ENCODE measurements at regions not wholly inside any gene's neighbourhood (a gene's known extent, or its start where the extent isn't known, plus 50 kb on each side); places are given as distances from the start of the nearest gene placed in this dataset.
A peak's percentile ranks its signal among the peaks of the same experiment; 100 is the strongest.
"Not testable (repeated sequence)": the region's sequence is repeated elsewhere in the genome, so short reads cannot be mapped to it uniquely, and the experiment has no call there.

DNA sequence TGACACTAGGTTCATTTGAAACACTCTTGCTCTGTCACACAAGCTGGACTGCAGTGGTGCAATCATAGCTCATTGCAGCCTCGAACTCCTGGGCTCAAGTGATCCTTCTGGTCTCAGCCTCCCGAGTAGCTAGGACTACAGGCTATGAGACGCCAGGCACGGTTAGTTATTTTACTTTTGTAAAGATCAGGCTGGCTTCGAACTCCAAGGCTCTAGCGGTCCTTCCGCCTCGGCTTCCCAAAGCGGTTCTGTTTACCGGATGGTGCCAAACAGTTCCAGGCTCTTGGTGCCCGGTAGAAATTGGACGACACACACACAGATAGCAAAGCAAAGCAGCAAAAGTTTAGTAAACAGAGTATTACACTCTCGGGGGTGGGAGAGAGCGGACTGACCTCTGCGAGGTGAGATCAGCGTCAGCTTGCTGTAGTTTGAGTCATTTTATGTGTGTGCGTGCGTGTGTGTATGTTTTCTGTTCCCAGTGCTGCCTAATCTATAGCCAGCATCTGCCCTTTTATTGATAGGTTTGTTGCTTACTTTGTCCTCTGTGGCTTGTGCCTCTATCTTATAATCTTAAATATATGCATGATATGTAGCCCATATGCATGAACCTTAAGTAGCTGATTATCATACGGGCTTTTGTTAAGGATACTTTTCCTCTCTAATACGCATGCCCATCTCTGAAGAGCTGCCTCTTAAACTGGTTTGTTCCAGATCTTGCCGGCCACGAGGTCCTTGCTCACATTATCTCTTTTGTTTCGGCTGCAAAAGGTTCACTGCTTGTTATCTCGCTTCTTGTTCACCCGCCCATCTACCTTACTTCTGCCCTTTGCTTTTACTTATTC is 75.2 kb downstream of the OR2B2 start:
- peak overlapping the region; percentile 86 for H3K27ac ChIP-seq (ENCODE audit: low read depth, low read length)
- H3K36me3 ChIP-seq (ENCODE audit: control insufficient read depth in 5 of 5, insufficient read depth in 5 of 5, low read length in 5 of 5): no peaks in the 10 kb centered on the region
- peak overlapping the region; percentile 82 to 93 (median 87) for H3K4me3 ChIP-seq (ENCODE audit: low read depth in 1 of 5, low read length in 5 of 5)
- H3K4me1 ChIP-seq (ENCODE audit: control insufficient read depth in 5 of 5, insufficient read depth in 5 of 5, low read length in 5 of 5): peaks cover 0 to 38% (median 31%) of the 10 kb centered on the region in 5 donors
- H3K9me3 ChIP-seq (ENCODE audit: control insufficient read depth in 5 of 5, low read length in 5 of 5): no peaks in the 10 kb centered on the region
- H3K27me3 ChIP-seq (ENCODE audit: control insufficient read depth in 5 of 5, insufficient read depth in 4 of 5, low read length in 5 of 5): no peaks in the 10 kb centered on the region
- H3K9ac ChIP-seq (ENCODE audit: low read length in 5 of 5): peak overlapping the region; percentile 71 to 83 (median 78)

DNA sequence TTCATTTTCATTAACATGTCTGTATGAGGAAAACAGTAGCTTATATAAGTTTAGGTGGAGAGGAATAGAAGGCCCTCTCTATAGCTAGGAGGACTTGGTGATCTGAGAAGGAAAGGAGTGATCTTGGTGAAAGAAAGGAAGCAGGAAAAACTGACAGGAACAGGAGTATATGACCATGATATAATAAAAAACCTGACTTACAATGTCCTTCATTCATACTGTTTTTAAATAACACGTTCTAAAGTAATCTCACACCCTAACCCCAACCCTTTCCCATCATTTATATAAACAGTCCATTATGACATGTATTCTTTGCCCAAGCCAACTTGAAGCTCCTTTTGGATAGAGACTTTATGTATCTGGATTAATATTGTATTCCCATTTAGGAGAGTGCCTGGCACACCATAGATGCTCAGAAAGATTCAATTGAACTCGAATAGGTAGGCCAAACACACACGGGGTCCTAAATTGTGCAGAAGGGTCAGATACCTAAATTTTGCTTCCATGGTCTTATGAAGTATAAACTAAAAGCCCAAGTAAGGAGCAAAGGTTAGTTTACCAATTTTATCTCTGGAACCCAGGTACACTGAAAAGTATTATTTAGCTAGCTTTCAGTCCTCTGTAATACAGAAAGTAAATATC is 75.9 kb downstream of the OR2B2 start:
- Histone ChIP-seq H3K27me3 (ENCODE audit: control insufficient read depth in 5 of 5, insufficient read depth in 4 of 5, low read length in 5 of 5) (no peaks in the 10 kb centered on the region), H3K4me3 (ENCODE audit: low read depth in 1 of 5, low read length in 5 of 5) (peak overlapping the region; percentile 82 to 93 (median 87)), H3K9me3 (ENCODE audit: control insufficient read depth in 5 of 5, low read length in 5 of 5) (no peaks in the 10 kb centered on the region), H3K4me1 (ENCODE audit: control insufficient read depth in 5 of 5, insufficient read depth in 5 of 5, low read length in 5 of 5) (peaks cover 0 to 43% (median 33%) of the 10 kb centered on the region in 5 donors), H3K27ac (ENCODE audit: low read depth, low read length) (peak overlapping the region; percentile 86), H3K9ac (ENCODE audit: low read length in 5 of 5) (peak overlapping the region; percentile 52 to 83 (median 71)), H3K36me3 (ENCODE audit: control insufficient read depth in 5 of 5, insufficient read depth in 5 of 5, low read length in 5 of 5) (no peaks in the 10 kb centered on the region)

DNA sequence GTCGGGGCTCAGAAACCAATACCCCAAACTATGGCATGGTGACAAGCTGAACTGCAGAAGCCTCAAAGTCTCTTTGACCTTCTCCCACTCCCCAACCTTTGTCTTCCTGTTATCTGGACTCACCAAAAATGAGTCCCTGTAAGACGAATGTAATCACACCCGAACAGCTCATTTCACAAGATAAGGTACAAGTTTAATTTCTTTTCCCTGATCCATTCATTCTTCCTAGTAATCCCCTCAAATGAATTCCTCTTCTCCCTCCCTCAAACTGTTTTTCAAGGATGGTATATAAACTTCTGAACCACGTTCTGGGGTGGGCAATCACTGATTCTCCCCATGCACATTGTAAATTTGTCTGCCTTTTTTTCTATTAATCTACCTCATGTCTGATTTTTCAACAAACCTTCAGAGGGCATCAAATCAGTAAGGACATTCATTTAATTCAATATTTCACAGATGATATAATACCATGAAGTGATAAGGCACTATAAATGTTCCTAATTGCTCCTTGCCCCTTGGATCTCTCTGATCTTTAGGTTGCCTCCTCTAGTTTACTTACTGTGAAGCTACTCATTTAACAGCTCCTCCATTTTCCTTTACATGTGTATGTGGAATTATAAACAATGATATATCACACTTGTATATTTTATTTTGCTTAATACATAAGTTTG is 77.2 kb downstream of the OR2B2 start:
- H3K36me3 ChIP-seq (ENCODE audit: control insufficient read depth in 5 of 5, insufficient read depth in 5 of 5, low read length in 5 of 5): no peaks in the 10 kb centered on the region

DNA sequence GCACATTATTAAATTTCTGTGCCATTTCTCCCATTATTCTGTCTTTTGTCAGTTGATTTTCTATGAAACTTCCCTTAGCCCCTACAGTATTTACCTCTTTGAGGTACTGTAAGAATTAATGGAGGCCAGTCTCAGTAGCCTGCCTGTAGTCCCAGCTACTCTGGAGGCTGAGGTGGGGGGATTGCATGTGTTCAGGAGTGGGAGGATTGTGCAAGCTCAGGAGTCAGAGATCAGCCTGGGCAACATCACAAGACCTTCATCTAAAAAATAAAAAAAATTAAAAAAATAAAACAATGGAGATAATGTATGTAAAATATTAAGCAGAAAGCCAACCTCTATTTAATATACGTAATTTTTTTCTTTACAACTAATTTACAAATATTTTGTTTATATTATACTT is 77.8 kb downstream of the OR2B2 start:
- H3K36me3 ChIP-seq (ENCODE audit: control insufficient read depth in 5 of 5, insufficient read depth in 5 of 5, low read length in 5 of 5): no peaks in the 10 kb centered on the region
- no peak overlapping the region for H3K4me3 ChIP-seq (ENCODE audit: low read depth in 1 of 5, low read length in 5 of 5)
- no peak overlapping the region for H3K27ac ChIP-seq (ENCODE audit: low read depth, low read length)
- no peaks in the 10 kb centered on the region for H3K27me3 ChIP-seq (ENCODE audit: control insufficient read depth in 5 of 5, insufficient read depth in 4 of 5, low read length in 5 of 5)
- no peak overlapping the region for H3K9ac ChIP-seq (ENCODE audit: low read length in 5 of 5)
- H3K4me1 ChIP-seq (ENCODE audit: control insufficient read depth in 5 of 5, insufficient read depth in 5 of 5, low read length in 5 of 5): peaks cover 0 to 47% (median 33%) of the 10 kb centered on the region in 5 donors
- no peaks in the 10 kb centered on the region for H3K9me3 ChIP-seq (ENCODE audit: control insufficient read depth in 5 of 5, low read length in 5 of 5)

More for the DNA sequence above, 77.2 kb downstream of the OR2B2 start:
- no peak overlapping the region for H3K27ac ChIP-seq (ENCODE audit: low read depth, low read length)
- no peaks in the 10 kb centered on the region for H3K9me3 ChIP-seq (ENCODE audit: control insufficient read depth in 5 of 5, low read length in 5 of 5)
- peaks cover 0 to 51% (median 39%) of the 10 kb centered on the region in 5 donors for H3K4me1 ChIP-seq (ENCODE audit: control insufficient read depth in 5 of 5, insufficient read depth in 5 of 5, low read length in 5 of 5)
- H3K4me3 ChIP-seq (ENCODE audit: low read depth in 1 of 5, low read length in 5 of 5): no peak overlapping the region
- H3K27me3 ChIP-seq (ENCODE audit: control insufficient read depth in 5 of 5, insufficient read depth in 4 of 5, low read length in 5 of 5): no peaks in the 10 kb centered on the region
- no peak overlapping the region for H3K9ac ChIP-seq (ENCODE audit: low read length in 5 of 5)

DNA sequence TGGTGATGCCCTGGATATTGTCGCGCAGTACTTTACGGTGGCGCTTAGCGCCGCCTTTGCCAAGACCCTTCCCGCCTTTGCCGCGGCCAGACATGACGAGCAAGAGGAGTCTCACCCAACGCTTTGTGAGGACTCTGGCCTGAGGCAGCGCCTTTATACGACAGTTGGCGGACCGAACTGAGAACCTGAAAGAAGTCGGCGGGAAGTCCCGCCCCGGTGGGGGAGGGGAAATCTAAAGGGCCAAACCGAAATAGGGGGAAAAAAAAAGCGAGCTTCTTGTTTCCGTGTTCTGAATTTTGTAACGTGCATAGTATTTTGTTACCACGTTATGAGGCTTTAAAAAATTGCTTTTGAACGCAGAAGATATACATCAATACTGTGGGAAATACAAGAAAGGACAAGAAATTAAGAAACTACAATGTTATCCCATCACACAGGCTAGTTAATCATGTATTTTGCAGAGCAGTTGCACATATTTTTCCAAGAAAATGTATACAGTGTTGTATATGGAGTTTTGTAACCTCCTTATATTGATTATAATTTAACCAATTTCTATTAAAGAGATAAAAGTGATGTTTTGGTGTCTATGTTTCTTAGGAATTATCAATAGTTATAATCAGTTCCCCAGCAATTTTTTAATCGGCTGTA is 80.6 kb downstream of the OR2B2 start:
- peak overlapping the region in 4 of 5 donors; percentile 40 to 56 (median 53) for H3K4me3 ChIP-seq (ENCODE audit: low read depth in 1 of 5, low read length in 5 of 5)
- peaks cover 0 to 20% (median 16%) of the 10 kb centered on the region in 5 donors for H3K4me1 ChIP-seq (ENCODE audit: control insufficient read depth in 5 of 5, insufficient read depth in 5 of 5, low read length in 5 of 5)
- not testable (repeated sequence) for H3K9me3 ChIP-seq (ENCODE audit: control insufficient read depth in 5 of 5, low read length in 5 of 5); H3K27ac ChIP-seq (ENCODE audit: low read depth, low read length); H3K9ac ChIP-seq (ENCODE audit: low read length in 5 of 5); H3K27me3 ChIP-seq (ENCODE audit: control insufficient read depth in 5 of 5, insufficient read depth in 4 of 5, low read length in 5 of 5); H3K36me3 ChIP-seq (ENCODE audit: control insufficient read depth in 5 of 5, insufficient read depth in 5 of 5, low read length in 5 of 5)

GRCh38 chr6:27830600-27831433 is 81.4 kb downstream of the OR2B2 start:
- not testable (repeated sequence) for H3K9me3 ChIP-seq (ENCODE audit: control insufficient read depth in 5 of 5, low read length in 5 of 5); H3K27ac ChIP-seq (ENCODE audit: low read depth, low read length); H3K36me3 ChIP-seq (ENCODE audit: control insufficient read depth in 5 of 5, insufficient read depth in 5 of 5, low read length in 5 of 5); H3K27me3 ChIP-seq (ENCODE audit: control insufficient read depth in 5 of 5, insufficient read depth in 4 of 5, low read length in 5 of 5)
- Histone ChIP-seq H3K9ac (ENCODE audit: low read length in 5 of 5) (peak overlapping the region in 3 of 5 donors; percentile 28 to 75 (median 58)), H3K4me3 (ENCODE audit: low read depth in 1 of 5, low read length in 5 of 5) (peak overlapping the region; percentile 51 to 86 (median 70)), H3K4me1 (ENCODE audit: control insufficient read depth in 5 of 5, insufficient read depth in 5 of 5, low read length in 5 of 5) (peaks cover 0 to 14% (median 9%) of the 10 kb centered on the region in 5 donors)

DNA sequence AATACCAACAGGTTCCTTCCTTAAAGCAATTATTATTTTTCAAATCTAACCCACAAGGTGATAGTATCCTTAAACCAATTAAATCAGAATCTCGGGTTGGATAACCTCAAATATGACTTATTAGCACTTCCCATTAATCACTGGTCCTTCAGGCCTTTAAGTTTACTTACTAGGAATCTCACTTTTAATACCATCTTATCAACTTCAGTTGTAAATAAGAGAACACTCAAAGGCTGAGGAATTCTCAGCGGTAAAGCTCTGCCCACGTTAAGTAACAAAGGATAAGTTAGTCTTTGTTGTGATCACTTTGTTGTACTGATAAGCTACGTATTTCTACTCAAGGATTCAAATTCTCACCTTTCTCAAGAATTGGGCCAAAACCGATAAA is 82.0 kb downstream of the OR2B2 start:
- peak overlapping the region in 4 of 5 donors; percentile 51 to 86 (median 69) for H3K4me3 ChIP-seq (ENCODE audit: low read depth in 1 of 5, low read length in 5 of 5)
- peak overlapping the region in 1 of 5 donors; percentile 75 for H3K9ac ChIP-seq (ENCODE audit: low read length in 5 of 5)
- no peaks in the 10 kb centered on the region for H3K9me3 ChIP-seq (ENCODE audit: control insufficient read depth in 5 of 5, low read length in 5 of 5)
- H3K27me3 ChIP-seq (ENCODE audit: control insufficient read depth in 5 of 5, insufficient read depth in 4 of 5, low read length in 5 of 5): no peaks in the 10 kb centered on the region
- H3K36me3 ChIP-seq (ENCODE audit: control insufficient read depth in 5 of 5, insufficient read depth in 5 of 5, low read length in 5 of 5): no peaks in the 10 kb centered on the region
- no peak overlapping the region for H3K27ac ChIP-seq (ENCODE audit: low read depth, low read length)
- peaks cover 0 to 14% (median 9%) of the 10 kb centered on the region in 5 donors for H3K4me1 ChIP-seq (ENCODE audit: control insufficient read depth in 5 of 5, insufficient read depth in 5 of 5, low read length in 5 of 5)

GRCh38 chr6:27829453-27830211 is 82.6 kb downstream of the OR2B2 start:
- Histone ChIP-seq H3K9me3 (ENCODE audit: control insufficient read depth in 5 of 5, low read length in 5 of 5) (no peaks in the 10 kb centered on the region), H3K36me3 (ENCODE audit: control insufficient read depth in 5 of 5, insufficient read depth in 5 of 5, low read length in 5 of 5) (no peaks in the 10 kb centered on the region), H3K9ac (ENCODE audit: low read length in 5 of 5) (no peak overlapping the region), H3K4me3 (ENCODE audit: low read depth in 1 of 5, low read length in 5 of 5) (no peak overlapping the region), H3K27me3 (ENCODE audit: control insufficient read depth in 5 of 5, insufficient read depth in 4 of 5, low read length in 5 of 5) (no peaks in the 10 kb centered on the region), H3K27ac (ENCODE audit: low read depth, low read length) (no peak overlapping the region), H3K4me1 (ENCODE audit: control insufficient read depth in 5 of 5, insufficient read depth in 5 of 5, low read length in 5 of 5) (peaks cover 0 to 20% (median 11%) of the 10 kb centered on the region in 5 donors)

DNA sequence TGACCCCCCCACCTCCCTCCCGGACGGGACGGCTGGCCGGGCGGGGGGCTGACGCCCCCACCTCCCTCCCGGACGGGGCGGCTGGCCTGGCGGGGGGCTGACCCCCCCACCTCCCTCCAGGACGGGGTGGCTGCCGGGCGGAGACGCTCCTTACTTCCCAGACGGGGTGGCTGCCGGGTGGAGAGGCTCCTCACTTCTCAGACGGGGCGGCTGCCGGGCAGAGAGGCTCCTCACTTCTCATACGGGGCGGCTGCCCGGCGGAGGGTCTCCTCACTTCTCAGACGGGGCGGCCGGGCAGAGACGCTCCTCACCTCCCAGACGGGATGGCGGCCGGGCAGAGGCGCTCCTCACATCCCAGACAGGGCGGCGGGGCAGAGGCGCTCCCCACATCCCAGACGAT is 84.7 kb downstream of the OR2B2 start:
- not testable (repeated sequence) for H3K27ac ChIP-seq (ENCODE audit: low read depth, low read length); H3K9me3 ChIP-seq (ENCODE audit: control insufficient read depth in 5 of 5, low read length in 5 of 5); H3K36me3 ChIP-seq (ENCODE audit: control insufficient read depth in 5 of 5, insufficient read depth in 5 of 5, low read length in 5 of 5); H3K27me3 ChIP-seq (ENCODE audit: control insufficient read depth in 5 of 5, insufficient read depth in 4 of 5, low read length in 5 of 5); H3K9ac ChIP-seq (ENCODE audit: low read length in 5 of 5); H3K4me3 ChIP-seq (ENCODE audit: low read depth in 1 of 5, low read length in 5 of 5)
- peaks cover 0 to 23% (median 15%) of the 10 kb centered on the region in 5 donors for H3K4me1 ChIP-seq (ENCODE audit: control insufficient read depth in 5 of 5, insufficient read depth in 5 of 5, low read length in 5 of 5)

Data from subcutaneous abdominal adipose tissue (tissue), 5 donors.